H1 (cell line): ENCODE measurements at regions not wholly inside any gene's neighbourhood (a gene's known extent, or its start where the extent isn't known, plus 50 kb on each side); places are given as distances from the start of the nearest gene placed in this dataset.

Experiments used
- BCL11A ChIP-seq, 2 experiments: IDR thresholded peaks; one replicate each; pipeline ENCODE4 v1.6.1; 2011; ENCODE audit warnings: low read depth in 2 of 2, low read length in 2 of 2, mild to moderate bottlenecking in 2 of 2
- CTCF ChIP-seq, 3 experiments: IDR thresholded peaks; 1 replicate in 2 of 3; 2 replicates in 1 of 3; pipeline versions ENCODE4 v1.5.1 to v1.6.1; 2011; ENCODE audit warnings: low read length in 3 of 3, mild to moderate bottlenecking in 3 of 3, inconsistent platforms in 2 of 3, low read depth in 1 of 3, moderate library complexity in 1 of 3; ENCODE audit not compliant: insufficient read depth in 1 of 3; ENCODE audit errors: control extremely low read depth in 1 of 3
- EZH2 ChIP-seq: fragments of 200-600 bp; sonication (generic); IDR thresholded peaks from 2 replicates; pipeline ENCODE4 v1.7.1; 2012; ENCODE audit warnings: low read depth, mild to moderate bottlenecking, moderate library complexity, low read length, inconsistent platforms; ENCODE audit not compliant: severe bottlenecking
- PHF8 ChIP-seq: fragments of 200-600 bp; sonication (generic); conservative IDR thresholded peaks from 2 replicates; pipeline ENCODE4 v1.7.1; 2012; ENCODE audit warnings: low read depth, mild to moderate bottlenecking, inconsistent platforms, low read length, moderate library complexity
- POLR2A ChIP-seq, 2 experiments: IDR thresholded peaks; 1 replicate in 1 of 2; 2 replicates in 1 of 2; pipeline ENCODE4 v1.6.1; 2011; ENCODE audit warnings: low read depth in 2 of 2, low read length in 2 of 2, mild to moderate bottlenecking in 2 of 2; ENCODE audit errors: control extremely low read depth in 1 of 2
- POLR2AphosphoS5 ChIP-seq: IDR thresholded peaks from 2 replicates; pipeline ENCODE4 v1.6.1; 2011; ENCODE audit warnings: low read depth, low read length
- SIN3A ChIP-seq, 2 experiments: IDR thresholded peaks in 1 of 2; conservative IDR thresholded peaks in 1 of 2; 2 replicates each; pipeline ENCODE4 v1.6.1; 2011 to 2012; ENCODE audit warnings: low read length in 2 of 2, improper control_type of control experiment in 1 of 2, low read depth in 1 of 2, mild to moderate bottlenecking in 1 of 2
- SRF ChIP-seq: IDR thresholded peaks from 2 replicates; pipeline ENCODE4 v1.6.1; 2011; ENCODE audit warnings: mild to moderate bottlenecking, low read depth, low read length, moderate library complexity
- TAF7 ChIP-seq: optimal IDR thresholded peaks from 2 replicates; pipeline ENCODE3; 2011; ENCODE audit warnings: low read depth, mild to moderate bottlenecking, inconsistent platforms, low read length, moderate library complexity, borderline replicate concordance
- TF ChIP-seq, protein P1 (sequence below): IDR thresholded peaks from 2 replicates; pipeline ENCODE4 v1.6.1; 2012; ENCODE audit warnings: low read length, inconsistent platforms

DNA sequence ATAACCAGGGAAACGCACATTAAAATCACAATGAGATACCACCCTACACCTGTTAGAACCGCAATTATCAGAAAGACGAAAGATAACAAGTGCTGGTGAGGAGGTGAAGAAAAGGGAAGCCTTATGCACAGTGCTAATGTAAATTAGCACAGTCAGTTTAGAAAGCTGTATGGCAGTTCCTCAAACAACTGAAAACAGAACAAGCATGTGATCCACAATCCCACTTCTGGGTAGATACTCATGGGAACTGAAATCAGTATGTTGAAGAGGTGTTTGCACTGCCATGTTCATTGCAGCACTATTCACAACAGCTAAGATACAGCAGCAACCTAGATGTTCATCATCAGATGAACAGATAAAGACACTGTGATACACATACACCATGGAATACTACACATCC lies 75.0 kb upstream of the CCND1 start:
- no peak for TF ChIP-seq EZH2
- no peak for TF ChIP-seq CTCF (IDR thresholded peaks at IDR 0.05; ENCODE audit: control extremely low read depth in 1 of 3, insufficient read depth in 1 of 3, low read depth in 1 of 3, low read length in 3 of 3)
- no peak for TF ChIP-seq TAF7
- TF ChIP-seq, protein P1, sequence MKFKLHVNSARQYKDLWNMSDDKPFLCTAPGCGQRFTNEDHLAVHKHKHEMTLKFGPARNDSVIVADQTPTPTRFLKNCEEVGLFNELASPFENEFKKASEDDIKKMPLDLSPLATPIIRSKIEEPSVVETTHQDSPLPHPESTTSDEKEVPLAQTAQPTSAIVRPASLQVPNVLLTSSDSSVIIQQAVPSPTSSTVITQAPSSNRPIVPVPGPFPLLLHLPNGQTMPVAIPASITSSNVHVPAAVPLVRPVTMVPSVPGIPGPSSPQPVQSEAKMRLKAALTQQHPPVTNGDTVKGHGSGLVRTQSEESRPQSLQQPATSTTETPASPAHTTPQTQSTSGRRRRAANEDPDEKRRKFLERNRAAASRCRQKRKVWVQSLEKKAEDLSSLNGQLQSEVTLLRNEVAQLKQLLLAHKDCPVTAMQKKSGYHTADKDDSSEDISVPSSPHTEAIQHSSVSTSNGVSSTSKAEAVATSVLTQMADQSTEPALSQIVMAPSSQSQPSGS = no peak
- TF ChIP-seq SRF = no peak
- TF ChIP-seq PHF8 = no peak
- no peak for TF ChIP-seq POLR2AphosphoS5
- no peak for TF ChIP-seq POLR2A (IDR thresholded peaks at IDR 0.05; ENCODE audit: control extremely low read depth in 1 of 2, low read depth in 2 of 2, low read length in 2 of 2)
- no peak for TF ChIP-seq BCL11A (IDR thresholded peaks at IDR 0.05; ENCODE audit: low read depth in 2 of 2, low read length in 2 of 2)
- no peak for TF ChIP-seq SIN3A (conservative IDR thresholded peaks at IDR 0.05 in 1 of 2, IDR thresholded peaks at IDR 0.05 in 1 of 2; ENCODE audit: low read depth in 1 of 2, low read length in 2 of 2)
